Heart left ventricle (tissue), 13 donors: ENCODE measurements at regions not wholly inside any gene's neighbourhood (a gene's known extent, or its start where the extent isn't known, plus 50 kb on each side); places are given as distances from the start of the nearest gene placed in this dataset.

Source experiments
- POLR2A ChIP-seq, 2 donors: fragments of 450-650 bp; IDR thresholded peaks; one replicate each; pipeline ENCODE4 v1.6.1; 2017; ENCODE audit warnings: antibody characterized with exemption in 2 of 2, mild to moderate bottlenecking in 2 of 2, moderate library complexity in 2 of 2
- TF ChIP-seq, protein P1 (sequence below), 12 donors: fragments of 200-600 bp; sonication (generic) in 4 of 12; IDR thresholded peaks; one replicate each; pipeline versions ENCODE4 v1.5.0 to v1.8.0; 2018 to 2022; ENCODE audit warnings: antibody characterized with exemption in 12 of 12, mild to moderate bottlenecking in 5 of 12
- donor health status: ischemic (EF 13 %, LVEDD 7.1; RV severe dilation, severe dysfunction).
- donor health status: DM: no; HTN: yes; CAD: no.
- donor health status: DM: no; HTN: no; CAD: no.
- donor health status: ischemic (EF 25% LVEDD 6.9; RV normal size, moderate dysfunction).
- donor health status: ischemic (EF 25% LVEDD 5.7; RV mildly dilated, moderate dysfunction).
- donor health status: ischemic (EF 35%, LVEDD 5.7; RV mildly dilated, moderate dysfunction).
- donor health status: nonischemic (EF 11% LVEDD 7.7; RV severe dilation, severe dysfunction).
- donor health status: DM: yes; HTN: yes; CAD: no.
- donor health status: PGD.
- donor health status: ischemic (EF 29% LVEDD 5.4; RV normal size, mild dysfunction).
- donor health status: nonischemic (EF 23%, LVEDD 6.1; RV moderate dilation, normal function).

DNA sequence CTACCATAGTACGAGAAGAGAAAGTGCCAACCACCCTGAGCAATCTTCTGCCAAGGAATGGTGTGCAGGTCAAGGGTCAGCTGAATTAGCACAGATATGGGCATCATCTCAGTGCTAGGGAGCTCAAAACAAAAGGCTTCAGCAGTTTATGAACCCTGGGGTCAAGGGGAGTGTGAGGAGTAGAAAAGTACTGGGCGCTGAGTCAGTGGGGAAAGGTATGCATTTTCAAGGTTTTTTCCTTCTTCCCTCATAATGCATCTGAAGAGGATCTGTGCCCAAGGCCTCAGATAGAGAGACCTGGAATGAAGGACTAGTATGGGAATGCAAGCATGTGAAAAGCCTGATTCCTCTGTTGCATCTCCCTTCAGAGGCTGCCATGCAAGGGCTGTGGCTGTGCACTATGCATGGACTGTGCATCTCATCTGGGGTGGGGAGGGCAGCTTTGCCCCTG lies 81.7 kb downstream of the PERP start:
- TF ChIP-seq POLR2A (IDR thresholded peaks at IDR 0.05), result no peak
- TF ChIP-seq, protein P1, sequence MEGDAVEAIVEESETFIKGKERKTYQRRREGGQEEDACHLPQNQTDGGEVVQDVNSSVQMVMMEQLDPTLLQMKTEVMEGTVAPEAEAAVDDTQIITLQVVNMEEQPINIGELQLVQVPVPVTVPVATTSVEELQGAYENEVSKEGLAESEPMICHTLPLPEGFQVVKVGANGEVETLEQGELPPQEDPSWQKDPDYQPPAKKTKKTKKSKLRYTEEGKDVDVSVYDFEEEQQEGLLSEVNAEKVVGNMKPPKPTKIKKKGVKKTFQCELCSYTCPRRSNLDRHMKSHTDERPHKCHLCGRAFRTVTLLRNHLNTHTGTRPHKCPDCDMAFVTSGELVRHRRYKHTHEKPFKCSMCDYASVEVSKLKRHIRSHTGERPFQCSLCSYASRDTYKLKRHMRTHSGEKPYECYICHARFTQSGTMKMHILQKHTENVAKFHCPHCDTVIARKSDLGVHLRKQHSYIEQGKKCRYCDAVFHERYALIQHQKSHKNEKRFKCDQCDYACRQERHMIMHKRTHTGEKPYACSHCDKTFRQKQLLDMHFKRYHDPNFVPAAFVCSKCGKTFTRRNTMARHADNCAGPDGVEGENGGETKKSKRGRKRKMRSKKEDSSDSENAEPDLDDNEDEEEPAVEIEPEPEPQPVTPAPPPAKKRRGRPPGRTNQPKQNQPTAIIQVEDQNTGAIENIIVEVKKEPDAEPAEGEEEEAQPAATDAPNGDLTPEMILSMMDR (IDR thresholded peaks at IDR 0.05), result no peak
